Ramos (cell line): ENCODE measurements at regions not wholly inside any gene's neighbourhood (a gene's known extent, or its start where the extent isn't known, plus 50 kb on each side); places are given as distances from the start of the nearest gene placed in this dataset.
"Not testable (repeated sequence)": the region's sequence is repeated elsewhere in the genome, so short reads cannot be mapped to it uniquely, and the experiment has no call there.

ENCODE experiments used
- in situ Hi-C: fragments of 300-500 bp; cut with MboI; formaldehyde crosslinking; loops from one replicate; pipeline ENCODE4 v1.14.3; 2022; ENCODE audit warnings: low sequenced_read_pairs; ENCODE audit not compliant: unreplicated experiment

GRCh38 chr7:126022452-126022851 is 1092.8 kb upstream of the POT1 start:
- in situ Hi-C loops: no loop called here

GRCh38 chr7:126016722-126017121 is 1087.1 kb upstream of the POT1 start:
- in situ Hi-C loops: no loop called here

GRCh38 chr7:126005064-126005463 is 1075.4 kb upstream of the POT1 start:
- in situ Hi-C loops: no loop called here

- in situ Hi-C loops: no loop called here
Measured at GRCh38 chr7:126001349-126001748, 1071.7 kb upstream of the POT1 start.

- in situ Hi-C loops: no loop called here
Measured at GRCh38 chr7:125984795-125985194, 1055.2 kb upstream of the POT1 start.

GRCh38 chr7:125971656-125972055 is 1042.0 kb upstream of the POT1 start:
- in situ Hi-C loops: no loop called here

- in situ Hi-C loops: no loop called here
Measured at GRCh38 chr7:125966278-125967048, 1036.8 kb upstream of the POT1 start.

- in situ Hi-C loops: no loop called here
Measured at GRCh38 chr7:125934955-125935354, 1005.3 kb upstream of the POT1 start.

GRCh38 chr7:125934539-125934938 is 1004.9 kb upstream of the POT1 start:
- in situ Hi-C loops: no loop called here

GRCh38 chr7:125930848-125931247 is 1001.2 kb upstream of the POT1 start:
- in situ Hi-C loops: no loop called here

GRCh38 chr7:125927556-125927955 is 997.9 kb upstream of the POT1 start:
- in situ Hi-C loops: no loop called here

- in situ Hi-C loops: no loop called here
Measured at GRCh38 chr7:125926621-125927020, 997.0 kb upstream of the POT1 start.

GRCh38 chr7:125924037-125924436 is 994.4 kb upstream of the POT1 start:
- in situ Hi-C loops: no loop called here

GRCh38 chr7:125915381-125915948 is 985.8 kb upstream of the POT1 start:
- in situ Hi-C loops: not testable (repeated sequence)

GRCh38 chr7:125908711-125909110 is 979.1 kb upstream of the POT1 start:
- in situ Hi-C loops: no loop called here

- in situ Hi-C loops: no loop called here
Measured at GRCh38 chr7:125899577-125899976, 970.0 kb upstream of the POT1 start.

- in situ Hi-C loops: no loop called here
Measured at GRCh38 chr7:125892434-125892833, 962.8 kb upstream of the POT1 start.

GRCh38 chr7:125878988-125879387 is 949.4 kb upstream of the POT1 start:
- in situ Hi-C loops: no loop called here

- in situ Hi-C loops: no loop called here
Measured at GRCh38 chr7:125878235-125878956, 948.8 kb upstream of the POT1 start.

GRCh38 chr7:125877246-125877645 is 947.6 kb upstream of the POT1 start:
- in situ Hi-C loops: no loop called here

- in situ Hi-C loops: no loop called here
Measured at GRCh38 chr7:125876431-125876830, 946.8 kb upstream of the POT1 start.
